Spleen (tissue), 7 donors: ENCODE measurements at regions not wholly inside any gene's neighbourhood (a gene's known extent, or its start where the extent isn't known, plus 50 kb on each side); places are given as distances from the start of the nearest gene placed in this dataset.

Source experiments
- CTCF ChIP-seq, 11 experiments: fragments of 200-600 bp in 7 of 11; fragments of 450-650 bp in 4 of 11; sonication (generic) in 4 of 11; IDR thresholded peaks in 8 of 11; conservative IDR thresholded peaks in 3 of 11; 1 replicate in 7 of 11; 2 replicates in 4 of 11; pipeline versions ENCODE4 v1.4.0 to v1.8.0; 2016 to 2021; ENCODE audit warnings: antibody characterized with exemption in 11 of 11, inconsistent platforms in 4 of 11, mild to moderate bottlenecking in 1 of 11
- POLR2A ChIP-seq, 3 donors: fragments of 450-650 bp; IDR thresholded peaks; one replicate each; pipeline ENCODE4 v1.5.1; 2017; ENCODE audit warnings: antibody characterized with exemption in 3 of 3, mild to moderate bottlenecking in 1 of 3
- donor health status: DM: no; HTN: no; CAD: no; lungs with moderate emphysema.
- donor health status: DM: no; HTN: no; CAD: no.
- donor health status: DM: no; HTN: no; CAD: no.

DNA sequence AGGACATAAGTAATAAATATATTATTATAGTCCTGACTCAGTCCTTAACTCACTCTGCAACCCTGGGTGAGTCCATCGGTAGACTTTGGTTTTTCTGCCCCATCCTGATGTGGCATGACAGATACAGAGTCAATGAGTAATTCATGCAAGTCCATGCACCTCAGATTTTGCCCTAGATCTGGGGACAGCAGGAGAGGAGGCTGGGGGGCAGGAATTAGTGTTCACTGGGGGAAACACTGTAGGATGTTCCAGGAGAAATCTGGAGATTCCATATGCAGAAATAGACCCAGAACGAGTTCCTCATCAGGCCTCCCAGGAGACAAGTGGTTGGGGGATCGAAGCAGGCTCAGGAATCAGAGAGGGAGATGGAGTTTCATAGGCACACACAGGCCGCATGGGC, 150.8 kb downstream of the DICER1 start:
- TF ChIP-seq CTCF (IDR thresholded peaks at IDR 0.05 in 8 of 11, conservative IDR thresholded peaks at IDR 0.05 in 3 of 11) (no peak), POLR2A (IDR thresholded peaks at IDR 0.05) (no peak)
